ENCODE measurements at regions not wholly inside any gene's neighbourhood (a gene's known extent, or its start where the extent isn't known, plus 50 kb on each side); places are given as distances from the start of the nearest gene placed in this dataset.

- TF ChIP-seq, protein P1, sequence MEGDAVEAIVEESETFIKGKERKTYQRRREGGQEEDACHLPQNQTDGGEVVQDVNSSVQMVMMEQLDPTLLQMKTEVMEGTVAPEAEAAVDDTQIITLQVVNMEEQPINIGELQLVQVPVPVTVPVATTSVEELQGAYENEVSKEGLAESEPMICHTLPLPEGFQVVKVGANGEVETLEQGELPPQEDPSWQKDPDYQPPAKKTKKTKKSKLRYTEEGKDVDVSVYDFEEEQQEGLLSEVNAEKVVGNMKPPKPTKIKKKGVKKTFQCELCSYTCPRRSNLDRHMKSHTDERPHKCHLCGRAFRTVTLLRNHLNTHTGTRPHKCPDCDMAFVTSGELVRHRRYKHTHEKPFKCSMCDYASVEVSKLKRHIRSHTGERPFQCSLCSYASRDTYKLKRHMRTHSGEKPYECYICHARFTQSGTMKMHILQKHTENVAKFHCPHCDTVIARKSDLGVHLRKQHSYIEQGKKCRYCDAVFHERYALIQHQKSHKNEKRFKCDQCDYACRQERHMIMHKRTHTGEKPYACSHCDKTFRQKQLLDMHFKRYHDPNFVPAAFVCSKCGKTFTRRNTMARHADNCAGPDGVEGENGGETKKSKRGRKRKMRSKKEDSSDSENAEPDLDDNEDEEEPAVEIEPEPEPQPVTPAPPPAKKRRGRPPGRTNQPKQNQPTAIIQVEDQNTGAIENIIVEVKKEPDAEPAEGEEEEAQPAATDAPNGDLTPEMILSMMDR (IDR thresholded peaks at IDR 0.05): no peak
- TF ChIP-seq EZH2 (IDR thresholded peaks at IDR 0.05; ENCODE audit: borderline replicate concordance, insufficient read depth, low read depth, low read length, poor library complexity, severe bottlenecking): no peak
These were observed 406.6 kb downstream of the FAM170A start for GRCh38 chr5:120035815-120036577.

All from B cell (primary cell).